NOMO-1 treated with DMSO at 0.1 percent for 48 hours (cell line): ENCODE measurements at regions not wholly inside any gene's neighbourhood (a gene's known extent, or its start where the extent isn't known, plus 50 kb on each side); places are given as distances from the start of the nearest gene placed in this dataset.
"Not testable (repeated sequence)": the region's sequence is repeated elsewhere in the genome, so short reads cannot be mapped to it uniquely, and the experiment has no call there.

Experiments used
- DNase-seq: peaks from one replicate; lab custom pipeline; 2025; ENCODE audit not compliant: unreplicated experiment; lab: John Stamatoyannopoulos, UW

DNA sequence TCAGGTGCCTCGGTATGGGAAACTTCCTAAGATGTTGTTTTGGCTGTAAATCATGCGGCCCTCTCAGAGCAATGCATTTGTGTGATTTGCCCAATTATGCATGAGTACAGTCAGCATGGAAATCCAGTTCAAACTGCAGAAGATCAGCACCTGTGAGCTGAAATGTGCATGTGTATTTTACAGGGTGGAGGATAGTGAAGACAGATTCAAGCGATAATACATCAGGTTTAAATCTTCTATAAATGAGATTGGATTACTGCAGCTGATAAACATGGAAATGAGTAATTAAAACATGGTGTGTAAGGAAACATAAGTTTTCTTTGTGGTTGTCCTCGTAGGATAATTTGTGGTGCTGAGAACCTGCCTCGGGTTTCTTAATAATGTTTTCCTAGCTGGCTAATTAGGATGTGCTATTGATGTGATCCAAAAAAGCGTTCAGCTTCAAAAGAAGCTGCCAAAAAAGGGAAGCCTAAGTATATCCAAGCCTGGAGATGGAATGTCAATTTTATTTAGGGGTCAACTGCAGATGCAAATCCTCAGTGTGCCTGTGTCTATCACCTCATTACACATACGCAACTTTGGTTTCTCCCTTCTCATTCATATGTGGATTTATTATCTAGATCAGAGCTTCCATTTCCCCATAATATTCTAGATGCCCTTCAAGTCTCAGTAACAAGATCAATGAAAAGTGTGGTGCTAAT lies 117.1 kb upstream of the CCDC28A start:
- no peak for DNase-seq

DNA sequence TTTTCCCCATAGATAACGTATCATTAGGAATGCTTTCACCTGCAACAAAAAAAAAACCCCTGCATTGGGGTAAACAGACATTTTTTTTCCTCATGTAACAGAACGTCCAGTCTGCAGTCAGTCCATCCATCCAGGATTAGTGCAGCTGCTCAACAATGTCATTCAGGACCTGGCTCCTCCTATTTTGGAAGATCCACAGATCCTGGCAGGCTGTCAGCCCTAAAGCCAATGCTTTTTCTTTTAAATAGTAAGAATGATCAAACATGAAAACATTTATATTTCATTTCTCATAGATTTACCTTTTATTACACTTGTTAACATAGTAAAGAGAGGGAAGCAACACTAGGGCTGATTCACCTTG lies 116.5 kb upstream of the CCDC28A start:
- DNase-seq, result no peak

DNA sequence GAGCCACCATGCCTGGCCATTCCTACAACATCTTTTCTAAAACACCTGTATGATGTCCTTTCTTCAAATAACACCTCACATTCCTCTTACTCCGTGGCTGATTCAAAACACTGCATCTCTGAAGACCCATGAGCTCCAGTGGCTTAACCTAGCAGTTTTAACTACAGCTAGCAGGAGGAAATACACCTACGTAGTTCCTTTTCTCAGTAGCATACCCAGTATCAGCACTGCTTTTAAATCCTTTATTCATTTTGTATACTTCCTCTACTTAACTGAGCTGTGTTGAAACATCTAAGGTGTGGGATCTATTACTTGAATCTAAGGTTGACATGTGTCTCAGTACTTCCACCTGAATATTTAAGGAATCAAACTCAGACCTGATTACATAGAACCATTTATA lies 113.6 kb upstream of the CCDC28A start:
- no peak for DNase-seq

DNA sequence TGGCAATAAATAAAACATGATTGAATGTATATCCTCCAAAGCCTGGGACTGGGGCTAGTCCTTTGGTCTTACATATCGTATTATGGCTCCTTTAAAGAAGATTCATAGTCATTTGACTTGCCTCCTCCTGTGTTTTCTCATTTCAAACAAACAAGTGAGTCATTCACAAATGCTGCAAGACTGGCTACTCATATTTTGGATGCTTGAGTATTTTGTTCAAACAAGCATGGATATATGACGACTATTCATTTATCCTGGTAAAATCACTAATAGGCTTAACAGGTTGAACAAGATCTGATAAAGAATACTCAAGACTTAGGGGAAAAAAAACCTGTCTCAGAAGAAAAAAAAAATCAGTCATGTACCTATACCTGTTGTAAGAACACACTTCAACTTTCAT lies 111.1 kb upstream of the CCDC28A start:
- no peak for DNase-seq

DNA sequence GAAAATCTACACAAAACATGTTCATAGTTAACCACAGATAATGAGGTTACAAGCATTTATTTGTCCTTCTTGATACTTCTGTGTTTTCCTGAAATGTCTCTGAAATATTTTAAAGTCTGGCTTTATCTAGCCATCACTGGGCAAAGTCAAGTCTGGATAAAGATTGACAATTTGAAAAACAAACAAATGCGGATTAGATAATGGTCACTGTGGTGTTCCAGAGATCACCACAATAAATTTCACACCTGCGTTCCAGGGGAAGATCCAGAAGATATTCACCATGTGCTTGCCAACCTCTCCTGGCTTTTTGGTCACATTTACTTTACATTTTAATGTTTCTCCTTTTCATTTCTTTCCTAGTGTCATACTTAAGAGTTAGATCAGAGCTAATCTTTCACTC lies 109.7 kb upstream of the CCDC28A start:
- DNase-seq, result no peak

DNA sequence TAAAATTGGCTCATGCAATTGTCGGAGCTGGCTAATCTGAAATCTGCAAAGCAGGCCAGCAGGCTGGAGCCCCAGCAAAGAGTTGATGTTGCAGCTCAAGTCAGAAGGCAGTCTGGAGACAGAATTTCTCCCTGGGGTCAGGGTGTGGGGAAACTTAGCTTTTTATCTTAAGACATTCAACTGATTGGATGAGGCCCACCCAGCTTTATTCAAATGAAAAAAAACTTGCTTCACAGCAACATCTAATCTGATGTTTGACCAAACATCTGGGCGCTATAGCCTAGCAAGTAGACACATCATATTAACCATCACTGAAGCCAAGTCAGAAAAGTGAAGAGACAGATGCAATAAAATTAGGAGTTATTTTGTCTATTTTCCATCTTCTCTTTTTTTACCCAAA lies 108.8 kb upstream of the CCDC28A start:
- no peak for DNase-seq

DNA sequence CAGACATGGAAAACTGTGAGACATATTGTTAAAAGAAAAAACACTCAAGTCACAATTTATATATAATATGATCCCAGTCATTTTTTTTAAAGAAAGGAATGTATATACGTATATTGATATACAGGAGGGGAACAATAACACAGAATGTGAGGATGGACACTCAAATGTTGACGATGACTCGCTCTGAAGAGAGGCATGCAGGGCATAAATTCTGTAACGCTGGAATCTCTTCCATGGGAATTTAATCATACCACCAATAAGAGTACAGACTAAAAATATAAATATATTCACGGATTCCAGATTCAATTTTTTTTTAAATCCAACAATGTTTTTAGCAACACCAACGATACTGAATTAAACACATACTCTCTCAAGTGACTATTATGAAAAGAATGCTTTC lies 106.9 kb upstream of the CCDC28A start:
- no peak for DNase-seq

DNA sequence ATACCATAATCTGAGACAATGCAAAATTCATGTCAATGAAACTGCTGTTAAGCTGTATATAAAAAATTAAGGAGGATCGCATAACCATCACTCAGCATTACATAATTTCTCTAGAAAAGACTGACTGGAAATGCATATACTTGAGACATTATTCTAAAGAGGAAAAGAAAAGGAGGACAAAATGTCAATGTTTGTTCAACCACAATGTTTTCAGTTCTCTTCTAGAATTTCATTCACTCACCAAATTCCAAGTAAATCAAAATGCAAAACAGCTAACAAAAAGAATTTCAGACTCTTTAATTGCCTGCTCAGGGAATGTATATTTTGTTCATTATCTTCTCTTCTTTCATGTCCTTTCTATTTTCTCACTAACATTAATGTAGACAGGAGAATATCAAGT lies 106.2 kb upstream of the CCDC28A start:
- no peak for DNase-seq

DNA sequence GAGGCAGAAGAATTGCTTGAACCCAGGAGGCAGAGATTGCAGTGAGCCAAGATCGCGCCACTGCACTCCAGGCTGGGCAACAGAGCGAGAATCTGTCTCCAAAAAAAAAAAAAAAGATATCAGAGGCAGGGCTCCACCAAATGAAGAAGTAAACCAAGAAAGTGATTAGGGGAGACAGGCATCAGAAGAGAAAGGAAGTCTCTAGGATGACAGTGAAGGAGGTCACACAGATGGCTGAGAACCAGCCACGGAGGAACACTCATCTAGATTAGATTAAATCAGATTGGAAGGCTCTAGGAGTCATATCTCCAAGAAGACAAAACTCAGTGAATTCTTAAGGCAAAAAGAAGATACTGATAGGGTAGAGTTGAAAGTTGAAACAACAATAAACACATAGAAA lies 102.2 kb upstream of the CCDC28A start:
- no peak for DNase-seq

DNA sequence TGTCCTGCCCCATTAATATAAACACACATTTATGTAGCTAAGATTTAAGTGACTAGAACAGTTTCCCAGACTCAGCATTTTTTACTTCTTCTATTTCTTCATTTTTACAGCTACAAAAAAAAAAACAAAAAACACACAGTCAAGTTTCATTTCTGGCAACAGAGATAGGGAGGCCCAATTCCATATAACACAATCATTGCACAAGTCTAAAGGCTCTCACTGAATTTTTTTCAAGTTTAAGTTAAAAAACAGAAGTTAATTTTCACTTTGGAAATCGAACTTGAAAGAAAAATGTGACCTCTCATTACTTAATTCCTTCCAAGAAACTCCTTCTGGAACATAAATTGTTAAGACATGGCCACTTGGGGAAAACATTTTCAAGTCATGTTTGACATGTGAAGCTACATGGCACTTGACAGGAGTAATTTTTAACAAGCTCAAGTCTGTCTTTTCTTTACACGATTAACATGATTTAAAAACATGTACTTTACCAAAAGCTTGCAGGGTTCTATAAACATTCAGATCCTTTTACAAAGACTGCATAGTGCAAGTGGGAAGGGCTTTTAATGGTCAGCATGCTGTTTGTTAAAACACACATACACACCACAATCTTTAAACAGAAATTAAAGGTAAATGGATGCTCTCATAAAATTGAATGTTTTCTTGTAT lies 100.1 kb upstream of the CCDC28A start:
- DNase-seq, result peak; percentile 84

DNA sequence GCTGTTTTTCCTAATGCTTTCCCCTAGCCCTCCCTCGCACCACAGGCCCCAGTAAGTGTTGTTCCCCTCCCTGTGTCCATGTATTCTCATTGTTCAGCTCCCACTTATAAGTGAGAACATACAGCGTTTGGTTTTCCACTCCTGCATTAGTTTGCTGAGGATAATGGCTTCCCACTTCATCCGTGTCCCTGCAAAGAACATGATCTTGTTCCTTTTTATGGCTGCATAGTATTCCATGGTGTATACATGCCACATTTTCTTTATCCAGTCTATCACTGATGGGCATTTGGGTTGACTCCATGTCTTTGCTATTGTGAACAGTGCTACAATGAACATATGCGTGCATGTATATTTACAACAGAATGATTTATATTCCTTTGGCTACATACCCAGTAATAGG lies 99.1 kb upstream of the CCDC28A start:
- DNase-seq, result not testable (repeated sequence)

DNA sequence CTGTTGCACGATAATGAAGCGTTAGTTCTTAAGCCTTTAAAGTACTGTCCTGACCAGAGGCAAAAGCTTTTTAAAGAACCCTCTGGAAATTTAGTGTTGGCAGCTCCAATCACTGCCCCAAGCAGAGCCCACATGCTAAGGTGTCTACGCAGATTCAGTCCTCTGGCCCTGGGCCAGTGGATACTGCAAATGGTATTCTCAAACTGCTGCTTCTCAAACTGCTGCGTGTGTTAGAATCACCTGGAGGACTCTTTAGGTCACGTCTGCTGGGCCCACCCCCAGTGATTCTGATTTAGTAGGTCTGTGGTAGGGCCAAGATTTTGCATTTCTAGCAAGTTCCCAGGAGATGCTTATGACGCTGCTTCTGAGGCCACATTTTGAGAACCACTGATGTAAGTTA lies 96.0 kb upstream of the CCDC28A start:
- DNase-seq, result no peak

DNA sequence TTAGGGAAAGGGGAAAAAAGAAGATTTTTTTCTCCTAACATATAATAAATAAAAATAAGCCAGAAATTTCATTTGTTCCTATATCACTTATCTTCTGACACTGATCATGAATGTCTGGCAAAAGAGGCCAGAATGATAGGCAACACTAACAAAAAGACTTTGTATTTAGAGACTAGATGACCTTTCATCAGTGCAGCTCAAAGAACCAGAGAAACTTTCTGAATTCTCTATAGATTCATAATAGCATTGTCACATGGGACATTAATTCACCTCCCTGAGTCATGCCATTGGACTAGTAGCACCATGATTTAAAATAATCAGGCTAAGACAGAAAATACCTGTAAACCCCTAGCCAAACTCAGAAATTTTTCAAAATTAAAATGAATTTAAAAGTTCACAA lies 95.4 kb upstream of the CCDC28A start:
- DNase-seq, result no peak

DNA sequence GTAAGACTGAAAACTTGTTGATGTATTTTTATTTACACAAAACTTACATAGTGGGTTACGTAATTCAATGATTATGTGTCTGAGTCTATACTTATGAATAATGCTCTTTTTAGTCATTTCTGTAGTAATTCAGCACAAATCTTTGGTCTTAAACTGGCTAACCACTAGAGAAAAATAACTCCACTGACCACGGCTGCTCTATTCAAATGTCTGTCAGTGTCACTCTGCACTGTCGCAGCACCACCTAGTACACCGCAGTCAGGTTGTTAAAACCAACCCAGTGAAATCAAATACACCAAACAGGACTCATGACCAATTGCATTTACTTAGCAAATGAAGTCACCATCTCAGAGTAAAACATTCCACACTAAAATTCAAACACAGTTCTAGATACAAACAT lies 93.5 kb upstream of the CCDC28A start:
- no peak for DNase-seq

DNA sequence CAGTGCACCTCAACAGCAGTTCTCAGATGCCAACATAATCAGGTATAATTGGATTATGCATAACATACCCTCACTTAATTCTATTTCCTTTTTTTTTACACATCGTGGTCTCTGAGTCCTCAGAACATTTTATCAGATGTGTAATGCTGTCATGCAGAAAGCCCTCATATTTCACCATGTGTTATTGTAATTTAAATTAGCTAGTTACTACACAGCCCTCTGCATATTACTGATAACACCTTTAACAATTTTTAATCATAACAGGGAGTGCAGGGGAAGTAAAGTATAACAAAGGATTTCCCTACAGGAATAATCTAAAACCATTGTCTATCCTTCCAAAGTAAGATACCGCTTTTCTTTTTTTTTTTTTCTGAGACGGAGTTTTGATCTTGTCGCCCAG lies 91.9 kb upstream of the CCDC28A start:
- DNase-seq, result peak; percentile 6

DNA sequence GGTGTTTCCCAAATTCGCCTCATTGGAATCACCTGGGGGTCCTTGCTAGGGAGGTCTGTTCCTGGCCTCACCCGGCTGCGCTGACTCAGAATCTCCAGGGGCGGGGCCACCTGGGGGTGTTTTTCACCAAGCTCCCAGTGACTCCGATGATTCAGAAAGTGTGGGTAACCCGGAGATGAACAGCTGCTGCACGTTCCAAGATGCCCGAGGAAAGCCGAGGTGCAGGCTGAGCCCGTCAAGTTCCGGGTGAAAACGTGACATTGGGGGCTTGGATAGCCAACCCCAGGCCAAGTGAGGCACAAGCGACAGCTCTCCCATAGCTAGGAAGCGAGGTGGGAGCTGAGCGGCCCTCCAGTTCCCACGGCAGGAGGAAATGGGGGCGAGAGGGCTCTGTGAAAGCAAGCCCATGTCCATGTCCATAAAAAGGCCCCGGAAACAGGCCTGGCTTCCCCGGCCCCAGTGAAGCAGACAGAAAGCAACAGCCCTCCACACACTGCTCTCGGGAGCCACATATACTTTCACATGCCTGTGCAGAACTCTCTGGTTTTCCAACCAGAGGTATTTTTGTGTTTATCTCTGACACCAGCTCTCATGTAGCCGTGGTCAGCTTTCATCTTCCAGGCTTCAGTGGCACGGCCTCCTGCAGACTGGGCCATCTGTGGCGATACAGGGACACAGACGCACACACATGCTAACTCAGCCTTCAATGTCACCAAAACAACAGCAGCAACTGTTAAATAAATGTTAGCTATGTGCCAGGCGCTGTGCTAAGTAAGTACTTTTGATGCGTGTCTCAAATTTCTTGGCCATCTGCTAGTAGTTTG lies 90.7 kb upstream of the CCDC28A start:
- DNase-seq, result no peak

DNA sequence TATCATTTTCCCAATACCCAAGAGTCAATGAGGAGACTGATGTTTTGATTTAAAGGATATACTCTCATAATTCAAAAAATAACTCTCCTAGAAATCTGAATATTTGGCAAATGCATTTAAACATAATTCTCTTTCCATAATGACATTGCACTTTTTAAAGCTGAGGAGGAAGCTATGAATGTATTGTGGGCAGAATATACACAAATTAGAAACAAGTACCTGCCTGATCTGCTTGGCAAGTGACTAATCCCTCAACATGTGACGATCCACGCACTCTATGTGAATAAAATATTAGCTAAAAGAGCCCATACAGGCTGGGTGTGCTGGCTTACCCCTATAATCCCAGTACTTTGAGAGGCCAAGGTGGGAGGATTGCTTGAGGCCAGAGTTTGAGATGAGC lies 88.3 kb upstream of the CCDC28A start:
- DNase-seq, result peak; percentile 33

DNA sequence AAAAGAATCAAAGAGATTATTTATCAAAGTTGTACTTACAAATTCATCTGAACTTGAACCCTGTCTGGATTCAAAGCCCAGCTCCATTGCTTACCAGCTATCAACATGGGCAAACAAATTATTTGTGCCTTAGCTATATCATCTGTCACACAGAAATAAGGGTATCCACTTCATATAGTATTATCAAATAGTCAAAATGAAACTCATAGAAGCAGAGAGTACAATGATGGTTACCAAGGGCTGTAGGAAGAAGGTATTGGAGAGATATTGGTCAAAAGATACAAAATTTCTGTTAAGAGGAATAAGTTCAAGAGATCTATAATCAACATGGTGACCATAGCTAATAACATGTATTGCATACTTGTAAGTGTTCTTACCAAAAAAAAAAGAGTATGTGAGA lies 87.8 kb upstream of the CCDC28A start:
- DNase-seq, result no peak

DNA sequence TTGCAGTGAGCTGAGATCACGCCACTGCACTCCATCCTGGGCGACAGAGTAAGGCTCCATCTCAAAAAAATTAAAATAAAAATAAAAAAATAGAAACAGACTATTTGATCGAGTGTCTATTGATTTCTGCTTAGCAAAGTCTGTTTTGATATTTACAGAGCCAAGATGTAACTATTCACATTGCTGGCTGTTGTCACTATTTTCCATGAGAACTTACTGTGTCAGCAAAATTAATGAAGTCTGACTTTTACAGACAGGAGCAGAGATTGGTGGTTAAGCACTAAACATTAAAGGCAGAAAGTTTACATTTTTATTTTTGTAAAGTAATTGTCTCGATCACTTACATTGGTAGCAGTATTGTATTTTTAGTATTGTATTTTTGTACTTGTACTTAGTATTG lies 85.0 kb upstream of the CCDC28A start:
- no peak for DNase-seq

DNA sequence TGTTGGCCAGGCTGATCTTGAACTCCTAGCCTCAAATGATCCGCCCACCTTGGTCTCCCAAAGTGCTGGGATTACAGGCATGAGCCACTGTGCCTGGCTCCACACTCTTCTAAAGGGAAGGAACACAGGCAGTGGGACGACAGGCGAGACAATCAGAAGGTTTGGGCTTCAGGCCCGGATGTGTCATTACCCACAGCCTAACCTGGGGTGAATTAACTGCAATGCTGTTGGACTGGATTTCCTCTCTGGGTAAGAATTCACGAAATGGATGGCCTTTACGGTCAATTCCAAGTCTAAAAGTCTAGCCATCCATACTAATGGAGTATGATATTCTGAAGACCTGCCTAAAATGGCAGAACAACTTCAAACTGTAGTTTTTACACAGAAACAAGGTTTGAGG lies 83.7 kb upstream of the CCDC28A start:
- no peak for DNase-seq

DNA sequence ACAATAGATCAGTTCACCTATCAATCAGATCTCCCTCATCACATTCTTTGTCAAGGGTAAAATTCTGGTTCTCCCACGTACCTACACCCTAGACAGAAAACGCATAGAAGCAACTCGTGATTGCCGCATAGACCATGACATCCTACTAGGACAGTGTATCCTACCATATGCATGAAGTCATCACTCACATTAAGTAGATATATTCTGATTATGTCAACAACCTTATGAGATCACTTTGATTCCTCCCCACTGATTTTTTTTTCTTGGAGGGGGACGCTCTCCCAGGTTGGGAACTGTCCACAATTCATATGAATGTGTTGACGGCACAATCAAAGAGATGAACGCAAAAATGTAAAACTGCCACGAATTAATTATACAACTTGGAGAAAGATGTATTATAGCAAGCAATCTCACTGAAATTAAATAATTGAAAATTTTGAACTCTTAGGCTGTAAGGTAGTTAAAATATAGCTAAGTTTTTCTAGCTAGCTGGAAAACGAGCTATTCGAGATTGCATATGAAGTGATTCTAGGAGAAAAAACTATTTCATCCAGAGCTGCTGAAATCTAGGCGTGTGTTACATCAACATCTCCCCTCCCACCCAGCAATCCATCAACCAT lies 82.5 kb upstream of the CCDC28A start:
- no peak for DNase-seq

DNA sequence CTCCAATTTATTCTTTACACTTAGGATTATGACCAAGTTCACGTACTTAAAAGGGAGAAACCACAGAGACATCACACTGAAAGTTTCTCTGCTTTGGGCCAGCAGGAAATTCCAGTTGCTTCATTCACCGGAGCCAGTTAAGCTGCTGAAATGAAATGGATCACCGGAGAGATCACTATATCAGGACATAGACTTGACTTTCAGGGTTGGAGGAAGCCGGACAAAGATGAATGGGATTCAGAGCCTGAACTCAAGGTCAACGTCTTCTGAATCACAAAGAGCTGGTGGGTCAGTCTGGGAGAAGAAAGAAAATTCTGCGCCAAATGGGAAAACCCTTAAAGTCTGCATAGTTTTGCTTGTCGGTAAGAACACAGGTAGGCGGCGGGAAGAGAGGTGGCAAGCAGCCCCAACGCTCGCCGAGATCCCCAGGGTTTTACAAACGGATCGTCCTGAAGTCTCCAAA lies 81.9 kb upstream of the CCDC28A start:
- no peak for DNase-seq
